Chondrocyte (in vitro differentiated cells): ENCODE measurements at regions not wholly inside any gene's neighbourhood (a gene's known extent, or its start where the extent isn't known, plus 50 kb on each side); places are given as distances from the start of the nearest gene placed in this dataset.

Source experiments
- DNase-seq: peaks from one replicate; pipeline ENCODE4 v3.0.0; 2021; ENCODE audit warnings: mixed read lengths, low spot score
- H3K27ac Mint-ChIP-seq: one replicate; pipeline ENCODE4 v1.8.0; 2021; ENCODE audit warnings: mild to moderate bottlenecking, moderate library complexity, mixed read lengths; ENCODE audit not compliant: unreplicated experiment
- H3K27me3 Mint-ChIP-seq: 2 replicates; pipeline ENCODE4 v1.8.0; 2021; ENCODE audit warnings: low read depth, mixed read lengths
- H3K36me3 Mint-ChIP-seq: 2 replicates; pipeline ENCODE4 v1.8.0; 2021; ENCODE audit warnings: low read depth, mixed read lengths
- H3K4me1 Mint-ChIP-seq: 2 replicates; pipeline ENCODE4 v1.8.0; 2021; ENCODE audit warnings: low read depth, mild to moderate bottlenecking, mixed read lengths
- H3K4me3 Mint-ChIP-seq: one replicate; pipeline ENCODE4 v1.8.0; 2021; ENCODE audit warnings: mild to moderate bottlenecking, moderate library complexity, mixed read lengths; ENCODE audit not compliant: unreplicated experiment
- H3K9me3 Mint-ChIP-seq: 2 replicates; pipeline ENCODE4 v1.8.0; 2021; ENCODE audit warnings: low read depth, mixed read lengths
- TF ChIP-seq, protein P1 (sequence below): fragments of 200-600 bp; sonication (generic); IDR thresholded peaks from 2 replicates; pipeline ENCODE4 v1.5.0; 2021; ENCODE audit warnings: antibody characterized with exemption, mild to moderate bottlenecking, moderate library complexity

DNA sequence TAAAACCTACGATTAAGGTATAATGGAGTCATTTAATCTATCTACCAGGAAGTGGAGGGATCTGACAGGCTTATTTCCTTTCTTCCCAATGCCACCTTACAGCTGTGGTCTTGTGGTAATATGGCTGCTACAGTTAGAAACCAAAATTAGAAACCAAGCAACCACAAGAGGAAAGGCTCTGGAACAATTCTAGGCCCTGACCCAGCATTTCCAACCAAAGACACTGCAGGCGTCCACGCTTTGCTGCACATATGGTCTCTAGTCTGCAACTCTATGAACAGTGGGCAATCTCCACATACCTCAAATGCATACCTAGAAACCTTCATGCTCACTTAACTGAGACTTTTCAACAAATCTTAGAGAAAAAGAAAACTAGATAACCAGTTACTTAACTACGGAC, 339.1 kb downstream of the NFIB start:
- Mint-ChIP-seq H3K4me1 (peaks cover 44% of the 10 kb centered on the region), H3K27me3 (no peaks in the 10 kb centered on the region), H3K4me3 (no peak overlapping the region), H3K9me3 (no peaks in the 10 kb centered on the region), H3K36me3 (no peaks in the 10 kb centered on the region), H3K27ac (no peak overlapping the region)
- TF ChIP-seq, protein P1, sequence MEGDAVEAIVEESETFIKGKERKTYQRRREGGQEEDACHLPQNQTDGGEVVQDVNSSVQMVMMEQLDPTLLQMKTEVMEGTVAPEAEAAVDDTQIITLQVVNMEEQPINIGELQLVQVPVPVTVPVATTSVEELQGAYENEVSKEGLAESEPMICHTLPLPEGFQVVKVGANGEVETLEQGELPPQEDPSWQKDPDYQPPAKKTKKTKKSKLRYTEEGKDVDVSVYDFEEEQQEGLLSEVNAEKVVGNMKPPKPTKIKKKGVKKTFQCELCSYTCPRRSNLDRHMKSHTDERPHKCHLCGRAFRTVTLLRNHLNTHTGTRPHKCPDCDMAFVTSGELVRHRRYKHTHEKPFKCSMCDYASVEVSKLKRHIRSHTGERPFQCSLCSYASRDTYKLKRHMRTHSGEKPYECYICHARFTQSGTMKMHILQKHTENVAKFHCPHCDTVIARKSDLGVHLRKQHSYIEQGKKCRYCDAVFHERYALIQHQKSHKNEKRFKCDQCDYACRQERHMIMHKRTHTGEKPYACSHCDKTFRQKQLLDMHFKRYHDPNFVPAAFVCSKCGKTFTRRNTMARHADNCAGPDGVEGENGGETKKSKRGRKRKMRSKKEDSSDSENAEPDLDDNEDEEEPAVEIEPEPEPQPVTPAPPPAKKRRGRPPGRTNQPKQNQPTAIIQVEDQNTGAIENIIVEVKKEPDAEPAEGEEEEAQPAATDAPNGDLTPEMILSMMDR = no peak
- DNase-seq = no peak

DNA sequence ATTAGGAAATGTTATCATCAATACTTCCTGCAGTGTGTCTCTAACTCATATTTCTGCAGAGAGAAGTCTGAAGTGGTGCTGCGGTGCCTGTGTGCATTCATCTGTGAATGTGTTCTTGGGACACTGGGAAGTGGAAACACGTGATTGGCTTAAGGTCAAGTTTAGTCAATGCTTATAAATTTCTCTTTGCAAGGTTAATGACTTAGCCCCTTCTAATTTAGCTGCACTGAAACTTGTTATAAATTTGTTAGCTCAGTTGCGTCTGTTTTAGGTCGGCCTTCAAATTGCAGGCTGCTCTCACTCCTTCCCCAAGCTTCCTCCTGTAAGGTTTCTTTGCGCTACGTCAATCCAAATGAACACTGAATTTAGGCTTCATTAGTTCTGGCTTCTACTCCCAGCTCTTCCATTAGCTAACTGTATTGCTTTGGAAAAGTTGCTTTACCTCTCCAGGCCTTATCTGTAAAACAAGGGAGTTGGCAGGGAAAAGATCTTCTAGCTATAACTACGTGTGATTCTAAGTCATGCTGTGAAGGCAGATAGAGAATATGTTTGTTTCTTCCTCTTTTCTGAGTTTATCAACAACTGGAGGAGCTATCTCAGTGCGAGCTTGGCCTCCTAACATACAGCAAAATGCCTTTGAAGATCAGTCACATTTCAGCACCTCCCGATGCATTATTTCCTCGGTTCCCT, 341.8 kb downstream of the NFIB start:
- peaks cover 31% of the 10 kb centered on the region for H3K4me1 Mint-ChIP-seq
- no peak overlapping the region for H3K4me3 Mint-ChIP-seq

DNA sequence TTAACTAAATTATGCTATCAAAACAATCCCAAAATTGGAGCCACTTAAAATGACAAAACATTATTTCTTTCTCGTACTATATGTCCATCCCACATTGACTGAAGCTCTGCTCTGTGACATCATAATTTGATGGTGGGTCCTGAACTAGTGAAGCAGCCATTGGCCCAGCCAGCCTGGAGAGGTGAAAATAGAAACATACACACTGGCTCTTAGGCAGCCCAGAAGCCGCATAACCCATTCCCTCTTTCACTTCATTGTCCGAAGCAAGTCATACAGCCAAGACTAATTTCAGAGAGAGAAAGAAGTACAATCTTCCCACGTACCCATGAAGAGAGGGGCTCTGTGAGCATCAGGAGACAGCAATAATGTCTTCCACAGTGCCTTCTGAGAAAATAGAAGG, 342.5 kb downstream of the NFIB start:
- TF ChIP-seq, protein P1 = no peak
- H3K27ac Mint-ChIP-seq = no peak overlapping the region

More for the DNA sequence above, 341.8 kb downstream of the NFIB start:
- Mint-ChIP-seq H3K27me3 (no peaks in the 10 kb centered on the region), H3K36me3 (peaks cover 2% of the 10 kb centered on the region), H3K27ac (no peak overlapping the region), H3K9me3 (no peaks in the 10 kb centered on the region)
- no peak for DNase-seq
- TF ChIP-seq, protein P1 = no peak

DNA sequence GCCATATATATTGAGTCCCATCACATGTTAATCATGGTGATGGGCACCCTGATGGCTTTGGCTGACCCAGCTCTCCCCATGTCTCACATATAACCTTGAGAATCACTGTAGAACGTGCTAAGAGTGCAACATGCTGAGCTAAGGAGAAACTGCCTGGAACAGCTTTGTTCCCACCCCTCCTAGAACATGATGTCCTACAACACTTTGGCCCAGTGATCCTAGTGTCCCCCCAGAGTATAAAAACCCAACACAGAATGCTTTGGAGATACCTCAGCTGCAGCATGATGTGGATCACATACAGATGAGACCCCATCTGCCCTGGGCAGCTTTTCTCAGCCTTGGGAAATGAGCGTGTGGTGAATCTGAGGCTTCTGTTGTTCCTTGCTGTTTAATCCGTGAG, 343.5 kb downstream of the NFIB start:
- H3K4me1 Mint-ChIP-seq = peaks cover 14% of the 10 kb centered on the region
- TF ChIP-seq, protein P1 = no peak
- no peak for DNase-seq
- H3K27me3 Mint-ChIP-seq = no peaks in the 10 kb centered on the region
- H3K36me3 Mint-ChIP-seq = peaks cover 2% of the 10 kb centered on the region
- no peak overlapping the region for H3K27ac Mint-ChIP-seq
- H3K4me3 Mint-ChIP-seq = no peak overlapping the region
- H3K9me3 Mint-ChIP-seq = no peaks in the 10 kb centered on the region

More for the DNA sequence above, 342.5 kb downstream of the NFIB start:
- no peaks in the 10 kb centered on the region for H3K9me3 Mint-ChIP-seq
- no peaks in the 10 kb centered on the region for H3K27me3 Mint-ChIP-seq
- peaks cover 2% of the 10 kb centered on the region for H3K36me3 Mint-ChIP-seq
- no peak overlapping the region for H3K4me3 Mint-ChIP-seq
- DNase-seq = no peak
- peaks cover 24% of the 10 kb centered on the region for H3K4me1 Mint-ChIP-seq

DNA sequence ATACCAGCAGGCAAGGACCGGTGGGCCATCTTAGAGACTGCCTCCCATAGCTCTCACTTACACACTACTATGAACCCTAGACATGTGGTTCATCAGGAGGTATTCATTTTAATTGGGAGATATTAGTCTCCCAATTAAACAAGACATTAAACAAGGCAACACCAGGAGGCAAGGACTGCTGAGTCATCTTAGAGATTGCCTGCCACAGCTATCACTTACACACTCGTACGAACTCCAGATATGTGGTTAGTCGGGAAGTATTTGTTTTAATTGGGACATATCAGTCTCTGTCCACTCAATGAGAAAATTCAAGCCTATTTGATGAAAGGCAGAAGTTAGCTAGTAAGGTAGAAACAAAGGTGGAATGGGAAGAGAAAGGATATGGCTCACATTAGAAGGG, 343.9 kb downstream of the NFIB start:
- Mint-ChIP-seq H3K9me3 (no peaks in the 10 kb centered on the region), H3K27ac (no peak overlapping the region), H3K27me3 (no peaks in the 10 kb centered on the region), H3K36me3 (peaks cover 2% of the 10 kb centered on the region), H3K4me3 (no peak overlapping the region), H3K4me1 (peaks cover 10% of the 10 kb centered on the region)
- TF ChIP-seq, protein P1 = no peak
- no peak for DNase-seq
